NOMO-1 treated with DMSO at 0.1 percent for 48 hours (cell line): ENCODE measurements at regions not wholly inside any gene's neighbourhood (a gene's known extent, or its start where the extent isn't known, plus 50 kb on each side); places are given as distances from the start of the nearest gene placed in this dataset.
A peak's percentile ranks its signal among the peaks of the same experiment; 100 is the strongest.

Experiments
- DNase-seq: peaks from one replicate; lab custom pipeline; 2025; ENCODE audit not compliant: unreplicated experiment; lab: John Stamatoyannopoulos, UW

- no peak for DNase-seq
Observed at GRCh38 chr9:108024604-108025003, 535.0 kb upstream of the KLF4 start.

DNA sequence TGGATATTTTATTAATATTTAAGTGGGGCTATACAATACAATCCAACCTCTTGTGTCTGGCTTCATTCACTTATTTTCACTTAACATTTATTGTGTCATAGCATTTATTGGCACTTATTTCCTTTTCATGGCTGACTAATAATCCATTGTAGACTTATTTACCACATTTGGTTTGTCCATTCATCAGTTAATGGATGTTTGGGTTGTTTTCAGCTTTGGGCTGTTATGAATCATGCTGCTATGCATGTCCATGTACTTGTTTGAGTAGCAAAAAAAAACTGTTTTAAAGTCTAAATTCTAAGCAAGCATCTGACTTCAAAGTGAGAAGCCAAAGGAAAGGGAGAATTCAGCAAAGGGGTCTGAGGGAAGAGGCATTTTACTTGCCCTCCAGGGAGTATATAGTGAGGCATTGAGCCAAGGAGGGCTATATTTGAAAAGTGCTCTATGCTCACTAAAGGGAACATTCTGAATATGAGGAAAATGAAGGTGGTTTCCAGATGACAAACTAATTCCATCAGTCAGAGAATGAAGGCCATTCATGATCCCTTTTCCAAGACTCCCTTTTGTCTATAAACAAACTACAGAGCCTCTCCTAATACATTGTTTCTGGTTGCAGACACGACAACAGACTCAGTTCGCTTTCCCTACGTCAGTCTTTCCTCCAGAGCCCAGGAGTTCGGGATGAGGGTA lies 532.8 kb upstream of the KLF4 start:
- no peak for DNase-seq

DNA sequence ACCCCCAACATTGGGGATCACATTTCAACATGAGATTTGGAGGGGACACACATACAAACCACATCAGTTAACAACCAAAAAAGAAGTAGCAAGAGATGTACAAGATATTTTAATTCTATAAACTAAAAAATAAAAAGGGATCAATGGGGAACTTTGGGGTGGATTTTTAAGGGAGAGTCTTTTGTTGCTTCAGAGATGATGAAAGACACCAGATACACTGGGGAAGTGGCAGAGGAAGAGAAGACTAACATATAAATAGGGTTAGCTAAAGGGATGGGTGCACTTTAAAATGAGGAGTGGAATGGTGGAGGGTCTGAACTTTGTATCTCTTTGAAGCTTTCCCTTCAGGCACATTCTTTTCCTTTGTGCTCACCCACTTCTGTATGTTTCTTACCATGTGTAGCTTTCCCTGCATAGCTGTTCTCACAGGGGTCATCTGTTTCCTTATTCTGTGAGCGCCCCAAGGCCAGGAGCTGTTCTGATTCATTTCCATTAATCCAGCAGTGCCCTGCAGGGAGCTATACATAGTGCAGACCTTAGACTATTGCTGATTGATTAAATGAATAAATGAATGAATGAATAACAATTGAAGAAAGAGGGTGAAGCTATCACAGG lies 531.6 kb upstream of the KLF4 start:
- no peak for DNase-seq

DNA sequence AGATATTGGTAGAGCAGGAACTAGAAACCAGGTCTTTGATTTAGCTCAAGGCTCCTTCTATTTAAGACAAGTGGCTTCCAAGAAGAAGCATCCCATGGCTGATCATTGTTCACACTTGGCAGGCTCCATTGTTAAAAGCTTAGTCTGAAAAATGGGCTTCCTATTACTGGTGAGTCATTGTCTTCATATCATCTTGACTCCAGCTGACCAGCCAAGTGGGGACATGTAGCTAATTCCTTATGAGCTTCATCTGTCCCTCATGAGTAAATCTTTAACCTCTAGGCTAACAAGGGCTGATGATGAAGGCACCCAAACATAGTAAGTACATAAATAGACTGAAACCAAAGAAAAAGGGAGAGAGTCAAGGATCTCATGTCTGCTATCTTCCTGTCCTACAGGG lies 530.3 kb upstream of the KLF4 start:
- no peak for DNase-seq

DNA sequence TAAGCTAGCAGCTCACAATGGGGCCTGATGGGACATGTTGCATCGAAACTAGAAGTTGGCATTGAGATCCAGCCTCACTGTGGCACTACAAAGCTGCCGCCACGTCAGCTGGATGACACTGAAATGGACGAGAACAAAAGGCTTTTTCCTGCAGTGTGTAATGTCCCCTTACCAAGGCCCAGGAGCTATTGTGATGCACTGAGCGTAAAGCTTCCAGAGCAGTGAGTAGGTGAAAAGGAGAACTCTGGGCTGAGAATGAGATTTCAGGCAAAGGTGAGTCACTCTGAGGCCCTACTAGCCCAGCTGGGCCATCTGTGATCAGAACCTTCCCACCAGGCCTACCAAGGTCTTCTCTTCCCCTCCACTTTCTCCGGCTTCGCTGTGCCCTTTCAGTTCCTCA lies 528.1 kb upstream of the KLF4 start:
- no peak for DNase-seq

GRCh38 chr9:108016446-108016845 lies 526.9 kb upstream of the KLF4 start:
- DNase-seq, result no peak

DNA sequence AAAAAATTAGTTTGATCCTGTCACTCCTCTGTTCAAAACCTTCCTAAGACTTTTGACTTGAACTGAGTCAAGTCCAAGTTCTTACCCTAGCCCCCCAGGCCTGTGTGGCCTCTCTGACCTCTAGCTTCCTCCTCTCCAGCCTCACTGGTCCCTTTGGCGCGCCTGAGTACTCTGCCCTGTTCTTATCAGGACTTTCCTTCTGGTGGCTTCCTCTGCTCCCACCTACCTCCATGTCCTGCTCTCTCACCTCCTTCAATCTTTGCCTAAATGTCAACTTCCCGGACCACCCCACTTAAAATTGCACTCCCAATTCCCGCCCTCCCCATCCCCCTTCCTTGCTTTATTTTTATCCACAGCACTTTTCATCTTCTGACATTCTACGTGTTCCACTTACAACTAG lies 526.1 kb upstream of the KLF4 start:
- DNase-seq, result no peak

- DNase-seq, result no peak
Observed at GRCh38 chr9:108014353-108014752, 524.8 kb upstream of the KLF4 start.

DNA sequence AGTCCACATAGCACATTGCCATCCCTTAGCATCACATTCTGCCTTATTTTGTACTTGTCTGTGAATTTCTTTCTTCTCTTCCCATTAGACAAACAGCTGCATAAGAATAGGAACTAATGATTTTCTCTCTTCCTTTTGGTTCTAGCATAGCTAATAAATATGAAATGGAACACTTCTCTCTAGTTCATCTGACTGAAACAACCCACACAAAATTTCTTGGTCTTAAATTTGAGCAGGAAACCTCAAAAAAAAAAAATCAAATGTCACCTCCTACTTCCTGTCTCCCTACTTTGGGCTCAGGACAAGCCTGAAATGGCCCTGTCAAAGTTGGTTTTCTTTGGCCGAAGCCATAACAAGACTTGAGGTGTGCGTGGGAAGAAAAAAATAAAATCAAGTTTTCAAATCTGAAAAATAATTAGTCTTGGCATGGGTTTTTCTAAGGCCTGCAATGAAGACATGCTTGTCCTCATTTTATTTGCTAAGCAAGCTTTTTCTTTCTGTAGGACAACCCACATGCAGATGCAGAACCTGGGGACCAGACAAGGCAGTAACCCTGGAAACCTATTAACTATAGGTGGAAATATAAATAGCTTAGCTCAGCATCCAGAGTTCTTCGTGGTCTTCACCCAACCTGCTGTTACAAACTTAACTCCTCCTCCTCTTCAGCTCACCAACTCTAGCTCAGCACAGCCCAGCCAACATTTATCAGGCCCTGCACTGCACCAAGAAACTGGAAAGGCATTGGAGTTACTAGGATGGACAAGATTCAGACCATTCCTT lies 523.5 kb upstream of the KLF4 start:
- no peak for DNase-seq

DNA sequence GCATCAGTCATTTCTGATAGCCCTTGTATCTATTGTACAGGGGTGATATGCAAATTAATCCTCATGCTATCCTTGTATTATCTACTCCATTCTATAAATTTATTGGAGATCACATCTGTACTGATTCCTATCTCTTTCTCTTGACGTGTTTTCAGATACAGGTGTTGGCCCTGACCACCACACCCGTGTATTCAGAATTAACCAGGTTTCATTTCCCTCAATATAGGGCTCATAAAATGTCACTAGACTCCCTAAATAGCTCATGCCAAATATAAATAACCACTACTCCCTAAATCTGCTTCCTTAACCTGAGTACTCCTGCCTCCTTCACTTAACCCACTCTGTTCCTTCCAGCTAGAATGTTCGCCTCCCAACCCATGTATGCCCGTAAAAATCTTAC lies 522.8 kb upstream of the KLF4 start:
- no peak for DNase-seq

DNA sequence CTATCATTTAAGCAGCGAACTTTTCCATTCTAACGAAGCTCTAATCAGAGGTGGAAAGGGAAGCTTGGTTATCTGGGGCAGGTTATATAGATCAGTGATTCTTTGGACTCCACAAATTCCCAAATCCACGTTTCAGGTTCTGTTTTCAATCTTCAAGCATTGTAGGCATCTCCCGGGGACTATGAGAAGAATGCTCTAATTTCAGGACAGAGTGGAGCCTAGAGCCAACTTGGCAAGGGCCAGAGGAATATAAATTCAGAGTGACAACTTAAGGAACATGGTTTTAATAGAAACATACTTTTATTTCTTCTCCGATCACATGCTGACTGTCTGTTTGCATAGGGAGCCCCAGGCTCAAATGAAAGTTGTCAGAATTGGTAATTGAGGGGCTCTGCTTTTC lies 514.0 kb upstream of the KLF4 start:
- no peak for DNase-seq

GRCh38 chr9:108002371-108002956 lies 512.9 kb upstream of the KLF4 start:
- peak; percentile 73 for DNase-seq

DNA sequence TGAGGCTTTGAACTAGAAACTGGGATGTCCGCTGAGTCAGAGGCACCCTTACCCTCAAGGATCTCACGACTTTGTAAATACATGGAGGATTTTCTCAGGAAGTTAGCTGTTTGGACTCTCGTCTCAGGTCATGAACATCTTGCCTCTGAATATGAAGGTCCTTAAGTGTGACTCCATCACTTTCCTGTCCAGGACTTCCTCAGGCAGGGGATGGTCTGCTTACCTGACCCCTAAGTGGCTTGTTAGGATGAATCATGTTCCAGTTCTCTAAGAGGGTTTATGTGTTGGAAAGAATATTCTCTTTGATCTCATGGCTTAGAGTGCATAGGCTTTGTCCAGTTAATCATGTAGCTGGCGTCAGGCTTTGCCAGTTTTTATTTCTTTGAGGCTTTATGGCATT lies 511.7 kb upstream of the KLF4 start:
- DNase-seq, result no peak

DNA sequence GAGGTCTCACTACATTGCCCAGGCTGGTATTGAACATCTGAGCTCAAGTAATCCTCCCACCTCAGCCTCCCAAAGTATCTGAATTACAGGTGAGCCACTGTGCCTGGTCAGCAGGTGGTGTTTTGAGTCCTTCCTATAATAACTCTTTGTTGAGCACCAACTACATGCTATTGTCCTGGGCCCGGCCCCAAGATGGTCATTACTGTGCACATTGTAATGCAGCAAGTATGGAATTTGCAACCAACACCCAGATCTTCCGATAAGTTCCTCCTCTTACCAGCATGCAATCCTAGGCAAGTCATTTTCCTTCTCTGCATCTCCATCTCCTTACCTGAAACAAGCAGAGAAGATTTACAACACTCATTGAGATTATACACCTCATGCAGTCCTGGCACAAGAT lies 510.3 kb upstream of the KLF4 start:
- DNase-seq, result no peak

DNA sequence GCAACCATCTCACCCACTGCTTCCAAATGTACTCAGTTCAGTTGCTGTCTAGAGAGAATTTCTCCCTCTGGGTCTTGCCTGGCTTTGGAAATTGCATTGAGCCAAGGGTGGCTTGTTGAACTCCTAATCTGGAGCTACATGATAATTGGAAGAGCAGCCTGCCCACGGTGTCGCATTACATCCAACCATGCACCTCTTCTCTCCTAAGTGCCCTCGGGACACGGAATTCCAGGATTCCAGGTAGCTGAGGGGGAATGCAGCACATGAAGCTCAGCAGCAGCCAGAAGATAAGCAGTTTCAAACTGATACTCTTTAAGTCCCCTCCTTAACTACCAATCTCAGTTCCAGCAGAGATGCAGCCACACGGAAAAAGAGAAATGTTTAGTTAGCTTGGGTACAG lies 509.4 kb upstream of the KLF4 start:
- no peak for DNase-seq

- peak; percentile 47 for DNase-seq
Observed at GRCh38 chr9:107994648-107995047, 505.1 kb upstream of the KLF4 start.

DNA sequence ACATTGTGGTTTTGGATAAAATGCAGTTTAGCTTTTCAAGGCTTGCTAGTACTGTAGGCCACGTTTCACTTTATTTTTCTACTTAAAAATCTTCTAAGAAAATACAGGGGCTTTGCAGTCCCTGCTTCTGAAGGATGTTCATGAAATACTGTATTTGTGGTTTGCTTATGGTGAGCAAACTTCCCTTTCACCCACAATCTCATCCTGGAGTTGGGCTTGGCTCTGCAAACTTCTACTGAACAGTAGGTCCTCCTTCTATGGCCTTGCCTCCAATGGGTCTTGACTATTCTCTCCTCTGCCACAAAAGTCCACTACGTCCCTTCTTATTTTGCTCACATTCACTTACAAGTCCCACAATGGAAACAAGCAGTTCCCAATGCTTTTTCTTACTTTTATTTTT lies 502.7 kb upstream of the KLF4 start:
- DNase-seq, result peak; percentile 33

DNA sequence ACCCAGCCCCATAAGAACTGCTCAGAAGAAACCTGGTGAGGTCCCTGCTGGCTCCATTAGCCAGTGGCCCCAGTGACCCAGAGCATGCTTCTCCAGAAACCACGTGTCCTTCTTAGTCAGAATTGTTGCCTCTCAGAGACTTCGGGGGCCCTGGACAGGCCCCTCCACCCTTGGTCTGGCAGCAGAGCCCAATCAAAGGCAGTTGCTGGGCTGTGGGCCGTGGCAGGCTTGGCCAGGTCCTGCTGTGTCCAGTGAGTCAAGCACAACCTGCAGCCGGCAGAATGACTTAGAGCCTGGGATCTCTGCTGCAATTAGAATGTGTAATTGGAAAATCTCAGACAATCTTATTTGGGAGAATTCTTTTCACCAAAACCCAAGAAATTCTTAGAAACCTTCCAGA lies 502.0 kb upstream of the KLF4 start:
- DNase-seq, result no peak

- peak; percentile 91 for DNase-seq
Observed at GRCh38 chr9:107989544-107989943, 500.0 kb upstream of the KLF4 start.

- DNase-seq, result no peak
Observed at GRCh38 chr9:107989099-107989498, 499.5 kb upstream of the KLF4 start.

DNA sequence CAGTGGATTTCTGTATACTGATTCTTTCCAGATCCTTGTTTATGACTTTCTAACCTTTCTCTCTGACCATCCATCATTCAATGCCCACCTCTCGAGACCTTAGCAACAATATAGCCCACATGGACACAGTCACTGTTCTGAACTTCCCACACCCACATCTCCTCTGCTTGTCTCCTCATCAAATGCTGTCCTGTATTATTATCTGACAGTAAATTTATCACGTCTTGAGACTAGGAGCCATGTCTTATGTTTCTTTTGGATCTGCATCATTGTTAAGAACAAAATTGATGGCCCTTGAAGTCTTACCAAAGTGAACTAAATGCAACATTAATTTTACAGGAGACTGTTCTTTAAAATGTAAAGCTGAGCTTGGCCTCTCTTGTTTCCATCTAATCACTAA lies 495.4 kb upstream of the KLF4 start:
- DNase-seq, result no peak

DNA sequence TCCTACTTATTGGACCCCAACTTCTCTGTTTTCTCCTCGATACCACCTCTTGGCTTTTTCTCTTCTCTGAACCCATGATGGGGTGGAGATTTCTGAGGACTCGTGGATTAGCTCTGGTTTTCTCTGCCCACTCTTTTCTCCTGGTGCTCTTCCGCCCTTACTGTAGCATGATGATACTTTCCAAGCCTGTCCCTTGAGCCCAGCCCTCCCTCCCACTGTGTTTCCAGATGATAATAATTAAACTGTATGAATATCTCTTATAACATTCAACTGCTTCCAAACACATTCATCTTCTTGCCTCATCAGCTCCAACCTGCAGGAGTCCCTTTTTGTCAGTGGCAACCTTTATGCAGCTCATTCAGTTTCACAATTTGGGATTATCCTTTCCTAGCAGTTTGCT lies 494.2 kb upstream of the KLF4 start:
- no peak for DNase-seq
